OCI-LY7 (cell line): ENCODE measurements at regions not wholly inside any gene's neighbourhood (a gene's known extent, or its start where the extent isn't known, plus 50 kb on each side); places are given as distances from the start of the nearest gene placed in this dataset.

Experiments
- CTCF ChIP-seq: fragments of 200-600 bp; sonication (generic); conservative IDR thresholded peaks from 2 replicates; pipeline ENCODE4 v1.5.1; 2014; ENCODE audit warnings: mild to moderate bottlenecking, antibody characterized with exemption, low read length, moderate library complexity, mixed read lengths
- EZH2phosphoT487 ChIP-seq: fragments of 200-600 bp; sonication (generic); IDR thresholded peaks from 2 replicates; pipeline ENCODE4 v1.6.1; 2018; ENCODE audit warnings: low read depth, borderline replicate concordance, mild to moderate bottlenecking, mixed run types, antibody characterized with exemption, low read length, moderate library complexity, mixed read lengths

DNA sequence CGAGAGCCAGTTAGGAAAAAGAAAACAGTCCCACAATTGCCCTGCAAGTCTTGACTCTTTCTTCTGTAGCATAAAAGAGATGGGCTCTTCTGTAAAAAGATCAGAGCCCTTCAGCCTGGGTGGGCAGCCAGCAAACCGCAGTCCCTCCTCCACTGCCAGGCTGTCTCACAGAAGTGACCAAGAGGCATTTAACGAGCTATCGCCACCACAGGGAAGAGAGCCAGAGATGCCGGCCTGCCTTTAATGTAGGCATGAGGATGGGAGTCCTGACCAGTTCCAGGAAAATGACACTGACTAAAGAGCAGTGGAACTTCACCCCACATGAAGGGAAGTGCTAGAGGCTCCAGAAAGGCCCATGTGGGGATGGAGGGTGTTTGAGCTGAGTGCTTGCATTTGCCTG, 264.6 kb downstream of the NDUFS4 start:
- TF ChIP-seq EZH2phosphoT487 (no peak), CTCF (no peak)
